Neuronal stem cell (in vitro differentiated cells): ENCODE measurements at regions not wholly inside any gene's neighbourhood (a gene's known extent, or its start where the extent isn't known, plus 50 kb on each side); places are given as distances from the start of the nearest gene placed in this dataset.

Experiments
- DNase-seq: peaks from one replicate; pipeline ENCODE4 v3.0.0-alpha.2; 2013; ENCODE audit warnings: low spot score
- H2AFZ ChIP-seq: one replicate; pipeline ENCODE4 v1.6.1; 2013; ENCODE audit warnings: mild to moderate bottlenecking, low read length, inconsistent platforms
- H2AK5ac ChIP-seq: 2 replicates; pipeline ENCODE4 v1.6.1; 2013; ENCODE audit warnings: low read depth, mild to moderate bottlenecking, inconsistent platforms, low read length, moderate library complexity, mixed read lengths
- H2BK120ac ChIP-seq: 2 replicates; pipeline ENCODE4 v1.6.1; 2013; ENCODE audit warnings: low read depth, mild to moderate bottlenecking, inconsistent platforms, low read length, moderate library complexity, mixed read lengths
- H2BK12ac ChIP-seq: one replicate; pipeline ENCODE4 v1.6.1; 2013; ENCODE audit warnings: low read length, inconsistent platforms
- H2BK15ac ChIP-seq: 2 replicates; pipeline ENCODE4 v1.6.1; 2013; ENCODE audit warnings: mild to moderate bottlenecking, low read length, inconsistent platforms, mixed read lengths
- H2BK5ac ChIP-seq: one replicate; pipeline ENCODE4 v1.6.1; 2013; ENCODE audit warnings: inconsistent platforms, mild to moderate bottlenecking, low read length, moderate library complexity
- H3K14ac ChIP-seq: one replicate; pipeline ENCODE4 v1.6.1; 2013; ENCODE audit warnings: low read length, inconsistent platforms
- H3K18ac ChIP-seq: 2 replicates; pipeline ENCODE4 v1.6.1; 2013; ENCODE audit warnings: low read length, inconsistent platforms
- H3K23ac ChIP-seq: 2 replicates; pipeline ENCODE4 v1.6.1; 2013; ENCODE audit warnings: low read depth, mild to moderate bottlenecking, mixed read lengths, low read length, inconsistent platforms; ENCODE audit not compliant: poor library complexity
- H3K27ac ChIP-seq: replicated peaks from 3 replicates; pipeline ENCODE4 v1.5.1; 2013; ENCODE audit warnings: low read length, inconsistent platforms
- H3K27me3 ChIP-seq, 3 experiments: 2 replicates each; pipeline ENCODE4 v1.6.1; 2013; ENCODE audit warnings: low read length in 3 of 3, mild to moderate bottlenecking in 2 of 3, inconsistent platforms in 1 of 3, low read depth in 1 of 3, mixed read lengths in 1 of 3, moderate library complexity in 1 of 3; ENCODE audit not compliant: control insufficient read depth in 3 of 3, insufficient read depth in 3 of 3
- H3K36me3 ChIP-seq, 2 donors: replicated peaks in 1 of 2; 2 replicates each; pipeline ENCODE4 v1.6.1; 2013; ENCODE audit warnings: low read length in 2 of 2; ENCODE audit not compliant: control insufficient read depth in 2 of 2, insufficient read depth in 2 of 2
- H3K4ac ChIP-seq: 2 replicates; pipeline ENCODE4 v1.6.1; 2013; ENCODE audit warnings: inconsistent platforms, mild to moderate bottlenecking, low read length, moderate library complexity
- H3K4me1 ChIP-seq, 2 donors: 1 replicate in 1 of 2; 2 replicates in 1 of 2; pipeline ENCODE4 v1.6.1; 2013; ENCODE audit warnings: low read length in 2 of 2, low read depth in 1 of 2; ENCODE audit not compliant: control insufficient read depth in 2 of 2, insufficient read depth in 1 of 2
- H3K4me2 ChIP-seq: one replicate; pipeline ENCODE4 v1.6.1; 2013; ENCODE audit warnings: mild to moderate bottlenecking, low read length, inconsistent platforms; ENCODE audit not compliant: insufficient read depth, poor library complexity, severe bottlenecking
- H3K4me3 ChIP-seq, 2 donors: 2 replicates each; pipeline ENCODE4 v1.5.1; 2013; ENCODE audit warnings: low read length in 2 of 2, mild to moderate bottlenecking in 2 of 2, inconsistent platforms in 1 of 2, moderate library complexity in 1 of 2
- H3K79me1 ChIP-seq: one replicate; pipeline ENCODE4 v1.6.1; 2013; ENCODE audit warnings: low read depth, mild to moderate bottlenecking, inconsistent platforms, low read length, moderate library complexity
- H3K9ac ChIP-seq: one replicate; pipeline ENCODE4 v1.6.1; 2013; ENCODE audit warnings: mild to moderate bottlenecking, low read depth, low read length, inconsistent platforms; ENCODE audit not compliant: poor library complexity
- H3K9me3 ChIP-seq, 2 donors: replicated peaks in 1 of 2; 2 replicates each; pipeline versions ENCODE3 to v1.6.1; 2013; ENCODE audit warnings: low read length in 2 of 2, mild to moderate bottlenecking in 2 of 2, inconsistent platforms in 1 of 2, low read depth in 1 of 2, mixed read lengths in 1 of 2, moderate library complexity in 1 of 2; ENCODE audit not compliant: control insufficient read depth in 2 of 2, insufficient read depth in 1 of 2
- H4K8ac ChIP-seq: one replicate; pipeline ENCODE4 v1.6.1; 2013; ENCODE audit warnings: low read depth, mild to moderate bottlenecking, inconsistent platforms, low read length, moderate library complexity
- H4K91ac ChIP-seq: one replicate; pipeline ENCODE4 v1.6.1; 2013; ENCODE audit warnings: low read length, low read depth, mild to moderate bottlenecking, inconsistent platforms; ENCODE audit not compliant: poor library complexity
- WGBS, 2 donors: extraction: QIAGEN DNeasy Blood & Tissue Kit; methylation state at CpG; one replicate each; pipeline ENCODE4 v1.1.7; 2013; ENCODE audit warnings: missing lambda C conversion rate in 2 of 2, mixed read lengths in 1 of 2; ENCODE audit not compliant: insufficient read length in 2 of 2, insufficient replicate concordance in 1 of 2; ENCODE audit errors: extremely low coverage in 2 of 2; 5-methylcytosine and 5-hydroxymethylcytosine counted together

- Histone ChIP-seq H2BK12ac (no peak overlapping the region), H2AFZ (no peak overlapping the region), H2BK120ac (no peak overlapping the region), H3K9ac (no peak overlapping the region), H3K14ac (no peak overlapping the region), H3K27ac (no peak overlapping the region), H4K8ac (no peak overlapping the region), H4K91ac (no peak overlapping the region), H3K18ac (no peak overlapping the region), H3K4me3 (no peak overlapping the region), H3K23ac (no peak overlapping the region), H3K36me3 (no peaks in the 10 kb centered on the region), H3K9me3 (no peaks in the 10 kb centered on the region), H3K79me1 (no peaks in the 10 kb centered on the region), H3K27me3 (no peaks in the 10 kb centered on the region), H2BK15ac (no peak overlapping the region), H2AK5ac (no peak overlapping the region), H3K4me1 (peaks cover 0 to 5% of the 10 kb centered on the region in 2 donors), H2BK5ac (no peak overlapping the region), H3K4me2 (no peak overlapping the region), H3K4ac (no peak overlapping the region)
- WGBS, 2 donors: no CpG with 5 or more reads among the region's 5 CpGs
- no peak for DNase-seq
Observed at GRCh38 chr11:42239188-42239587, 779.7 kb upstream of the LRRC4C start.

GRCh38 chr11:42243385-42243784, 783.9 kb upstream of the LRRC4C start:
- no CpG with 5 or more reads among the region's 2 CpGs for WGBS, 2 donors
- H2AK5ac ChIP-seq: no peak overlapping the region
- no peak overlapping the region for H3K14ac ChIP-seq

GRCh38 chr11:42244376-42244775, 784.9 kb upstream of the LRRC4C start:
- Histone ChIP-seq H3K4me3 (no peak overlapping the region), H2AFZ (no peak overlapping the region), H2BK15ac (no peak overlapping the region), H2BK5ac (no peak overlapping the region), H3K4me2 (no peak overlapping the region), H3K18ac (no peak overlapping the region), H3K27ac (no peak overlapping the region), H2BK12ac (no peak overlapping the region), H3K36me3 (no peaks in the 10 kb centered on the region), H2BK120ac (no peak overlapping the region), H3K9me3 (no peaks in the 10 kb centered on the region), H4K8ac (no peak overlapping the region), H3K27me3 (no peaks in the 10 kb centered on the region), H3K4me1 (peaks cover 0 to 8% of the 10 kb centered on the region in 2 donors), H3K4ac (no peak overlapping the region), H3K79me1 (no peaks in the 10 kb centered on the region), H3K14ac (no peak overlapping the region), H3K9ac (no peak overlapping the region), H3K23ac (no peak overlapping the region), H2AK5ac (no peak overlapping the region), H4K91ac (no peak overlapping the region)
- no peak for DNase-seq
- WGBS, 2 donors: no CpG with 5 or more reads among the region's 1 CpG

More at GRCh38 chr11:42243385-42243784, 783.9 kb upstream of the LRRC4C start:
- Histone ChIP-seq H3K9me3 (no peaks in the 10 kb centered on the region), H2BK120ac (no peak overlapping the region), H3K4ac (no peak overlapping the region), H2AFZ (no peak overlapping the region), H2BK5ac (no peak overlapping the region), H3K27ac (no peak overlapping the region), H2BK15ac (no peak overlapping the region), H3K23ac (no peak overlapping the region), H4K91ac (no peak overlapping the region), H3K9ac (no peak overlapping the region), H3K36me3 (no peaks in the 10 kb centered on the region), H2BK12ac (no peak overlapping the region), H3K27me3 (no peaks in the 10 kb centered on the region), H3K4me1 (peaks cover 0 to 8% of the 10 kb centered on the region in 2 donors), H3K4me3 (no peak overlapping the region), H4K8ac (no peak overlapping the region), H3K79me1 (no peaks in the 10 kb centered on the region), H3K4me2 (no peak overlapping the region), H3K18ac (no peak overlapping the region)
- DNase-seq: no peak

- H3K18ac ChIP-seq: no peak overlapping the region
- H3K79me1 ChIP-seq: no peaks in the 10 kb centered on the region
- H3K9me3 ChIP-seq: no peaks in the 10 kb centered on the region
- no peak overlapping the region for H3K23ac ChIP-seq
- H3K27ac ChIP-seq: no peak overlapping the region
- no peak overlapping the region for H3K4me2 ChIP-seq
- H3K4me1 ChIP-seq: peaks cover 0 to under 1% of the 10 kb centered on the region in 2 donors
- no peak overlapping the region for H4K8ac ChIP-seq
- H3K9ac ChIP-seq: no peak overlapping the region
- H2BK5ac ChIP-seq: no peak overlapping the region
- H4K91ac ChIP-seq: no peak overlapping the region
- H2BK15ac ChIP-seq: no peak overlapping the region
- H3K4ac ChIP-seq: no peak overlapping the region
- no peak overlapping the region for H2BK120ac ChIP-seq
- no peak overlapping the region for H2BK12ac ChIP-seq
- H3K4me3 ChIP-seq: no peak overlapping the region
- H2AFZ ChIP-seq: no peak overlapping the region
- no peaks in the 10 kb centered on the region for H3K36me3 ChIP-seq
- WGBS, 2 donors: no CpG with 5 or more reads among the region's 4 CpGs
- DNase-seq: no peak
- no peak overlapping the region for H2AK5ac ChIP-seq
- no peaks in the 10 kb centered on the region for H3K27me3 ChIP-seq
- H3K14ac ChIP-seq: no peak overlapping the region
Observed at GRCh38 chr11:42249401-42249800, 789.9 kb upstream of the LRRC4C start.
